ENCODE measurements at regions not wholly inside any gene's neighbourhood (a gene's known extent, or its start where the extent isn't known, plus 50 kb on each side); places are given as distances from the start of the nearest gene placed in this dataset.

DNA sequence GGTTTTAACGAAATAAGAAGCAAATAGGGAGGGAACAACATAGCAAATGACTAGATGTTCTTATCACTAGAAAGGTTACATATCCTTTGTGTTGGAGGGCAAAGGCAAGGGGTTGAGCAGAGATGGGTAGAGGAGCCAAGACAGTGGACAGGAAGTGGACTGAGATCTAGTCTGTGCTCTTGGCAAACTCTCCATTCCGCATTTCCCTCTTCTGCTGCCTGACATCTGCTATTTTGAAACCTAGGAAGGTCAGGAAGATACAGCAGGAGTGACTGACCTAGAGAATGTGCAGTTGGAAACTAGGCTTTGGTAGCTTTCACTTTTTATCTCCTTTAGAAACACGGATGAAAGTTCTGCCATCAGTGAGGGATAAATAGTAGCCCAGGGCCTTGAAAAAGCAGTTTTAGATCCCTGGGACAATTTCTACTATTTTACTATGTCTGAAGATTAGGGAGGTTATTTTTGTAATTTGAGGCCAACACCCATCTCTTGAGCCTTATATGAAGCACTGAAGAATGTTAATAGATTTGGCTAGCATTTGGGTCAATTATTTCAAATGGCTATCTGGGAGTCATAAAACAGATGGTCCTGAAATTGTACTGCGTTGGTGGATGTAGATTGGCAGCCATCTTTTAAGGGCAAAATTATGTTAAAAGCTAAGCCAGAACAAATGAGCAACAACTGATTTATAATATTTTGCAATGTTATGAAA, 410.3 kb downstream of the PCNX1 start:
- peaks cover 5% of the 10 kb centered on the region for H3K27me3 Mint-ChIP-seq
- H3K4me3 Mint-ChIP-seq, result no peak overlapping the region
- H3K4me1 Mint-ChIP-seq (ENCODE audit: unreplicated experiment), result peaks cover 6% of the 10 kb centered on the region
- TF ChIP-seq, protein P1, sequence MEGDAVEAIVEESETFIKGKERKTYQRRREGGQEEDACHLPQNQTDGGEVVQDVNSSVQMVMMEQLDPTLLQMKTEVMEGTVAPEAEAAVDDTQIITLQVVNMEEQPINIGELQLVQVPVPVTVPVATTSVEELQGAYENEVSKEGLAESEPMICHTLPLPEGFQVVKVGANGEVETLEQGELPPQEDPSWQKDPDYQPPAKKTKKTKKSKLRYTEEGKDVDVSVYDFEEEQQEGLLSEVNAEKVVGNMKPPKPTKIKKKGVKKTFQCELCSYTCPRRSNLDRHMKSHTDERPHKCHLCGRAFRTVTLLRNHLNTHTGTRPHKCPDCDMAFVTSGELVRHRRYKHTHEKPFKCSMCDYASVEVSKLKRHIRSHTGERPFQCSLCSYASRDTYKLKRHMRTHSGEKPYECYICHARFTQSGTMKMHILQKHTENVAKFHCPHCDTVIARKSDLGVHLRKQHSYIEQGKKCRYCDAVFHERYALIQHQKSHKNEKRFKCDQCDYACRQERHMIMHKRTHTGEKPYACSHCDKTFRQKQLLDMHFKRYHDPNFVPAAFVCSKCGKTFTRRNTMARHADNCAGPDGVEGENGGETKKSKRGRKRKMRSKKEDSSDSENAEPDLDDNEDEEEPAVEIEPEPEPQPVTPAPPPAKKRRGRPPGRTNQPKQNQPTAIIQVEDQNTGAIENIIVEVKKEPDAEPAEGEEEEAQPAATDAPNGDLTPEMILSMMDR (conservative IDR thresholded peaks at IDR 0.05), result no peak
- DNase-seq (ENCODE audit: extremely low spot score, unreplicated experiment), result no peak
- no peak overlapping the region for H3K27ac Mint-ChIP-seq
- H3K36me3 Mint-ChIP-seq, result no peaks in the 10 kb centered on the region
- peaks cover 6% of the 10 kb centered on the region for H3K9me3 Mint-ChIP-seq

DNA sequence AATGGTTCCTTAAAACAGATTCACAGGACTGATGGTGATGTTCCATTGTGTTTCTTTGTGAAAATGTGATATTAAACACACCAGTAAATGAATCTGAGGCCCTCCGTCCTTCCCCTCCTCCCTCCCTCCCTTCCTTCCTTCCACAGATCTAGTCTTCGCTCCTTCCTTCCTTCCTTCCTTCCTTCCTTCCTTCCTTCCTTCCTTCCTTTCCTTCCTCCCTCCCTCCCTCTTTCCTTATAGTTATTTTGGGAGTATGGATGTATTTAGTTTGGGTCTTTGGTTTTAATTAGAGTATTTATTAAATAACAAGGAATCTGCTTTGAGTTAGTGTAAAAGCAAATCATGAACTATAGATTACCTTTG, 410.8 kb downstream of the PCNX1 start:
- no peak overlapping the region for H3K27ac Mint-ChIP-seq
- no peak for DNase-seq (ENCODE audit: extremely low spot score, unreplicated experiment)
- TF ChIP-seq, protein P1 (conservative IDR thresholded peaks at IDR 0.05), result no peak
- H3K4me3 Mint-ChIP-seq, result no peak overlapping the region
- peaks cover 12% of the 10 kb centered on the region for H3K4me1 Mint-ChIP-seq (ENCODE audit: unreplicated experiment)
- H3K36me3 Mint-ChIP-seq, result no peaks in the 10 kb centered on the region
- peaks cover 4% of the 10 kb centered on the region for H3K9me3 Mint-ChIP-seq
- H3K27me3 Mint-ChIP-seq, result peaks cover 5% of the 10 kb centered on the region

DNA sequence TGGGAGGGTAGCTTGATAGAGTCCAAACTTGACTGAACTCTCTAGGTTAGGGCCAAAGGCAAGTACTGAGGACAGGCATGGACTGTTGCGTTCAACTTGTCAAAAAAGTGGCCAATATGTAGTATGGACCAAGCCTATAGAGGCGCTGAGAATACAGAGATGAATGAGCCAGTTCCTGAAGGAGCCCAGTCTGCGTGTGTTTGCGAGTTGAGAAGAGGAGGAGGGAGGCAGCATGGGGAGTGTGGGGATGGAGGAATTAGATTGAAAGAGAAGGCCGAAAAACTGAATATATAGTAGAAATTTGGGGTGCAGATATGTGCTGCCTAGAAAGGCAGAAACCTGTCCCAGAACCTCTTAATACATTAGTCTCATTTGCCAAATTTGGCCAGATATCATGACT, 412.4 kb downstream of the PCNX1 start:
- peak overlapping the region; percentile 67 for H3K27ac Mint-ChIP-seq
- DNase-seq (ENCODE audit: extremely low spot score, unreplicated experiment), result no peak
- TF ChIP-seq, protein P1 (conservative IDR thresholded peaks at IDR 0.05), result peak; percentile 42

DNA sequence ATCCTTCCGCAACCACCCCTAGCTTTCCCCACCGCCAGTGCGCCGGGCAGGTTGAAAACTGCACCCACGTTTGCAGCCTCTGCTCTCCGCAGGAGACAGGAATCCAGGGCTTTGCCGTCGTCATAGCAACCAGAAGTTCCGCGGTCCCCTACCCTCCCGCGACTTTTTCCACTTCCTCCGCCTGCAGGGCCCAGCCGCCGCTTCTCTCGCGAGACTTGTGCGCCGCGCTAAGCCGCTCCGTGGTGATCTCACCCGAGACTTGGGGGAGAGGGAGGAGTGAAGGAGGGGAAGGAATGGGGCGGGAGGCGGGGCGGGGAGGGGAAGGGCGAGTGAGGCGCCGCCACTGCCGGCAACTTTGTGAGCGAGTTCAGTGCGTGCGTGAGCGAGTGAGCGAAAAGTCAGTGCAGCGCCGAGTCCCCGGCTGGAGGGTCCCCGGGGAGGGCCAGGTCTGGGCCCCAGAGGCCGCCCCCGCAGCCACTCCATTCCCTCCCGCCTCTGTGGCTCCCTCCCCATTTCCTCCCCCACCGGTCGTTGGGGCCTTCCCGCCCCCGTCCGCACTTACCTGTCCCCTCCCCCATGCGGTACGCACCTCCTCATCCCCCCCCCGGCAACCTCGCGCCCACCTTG, 413.0 kb downstream of the PCNX1 start, which contains the start of gene SIPA1L1:
Gene SIPA1L1, plus strand, starts transcription at position 370 of the 627 bp plus-strand sequence.
- Mint-ChIP-seq H3K27me3 (peaks cover 2% of the 10 kb centered on the region), H3K4me1 (ENCODE audit: unreplicated experiment) (peaks cover 28% of the 10 kb centered on the region), H3K4me3 (peak within 1 kb of the TSS; percentile 95), H3K9me3 (no peaks in the 10 kb centered on the region), H3K27ac (peak within 1 kb of the TSS; percentile 92), H3K36me3 (no peaks in the 10 kb centered on the region)
- TF ChIP-seq, protein P1 (conservative IDR thresholded peaks at IDR 0.05), result no peak
- peak; percentile 98 for DNase-seq (ENCODE audit: extremely low spot score, unreplicated experiment)

More for the DNA sequence above, 412.4 kb downstream of the PCNX1 start:
- Mint-ChIP-seq H3K9me3 (no peaks in the 10 kb centered on the region), H3K27me3 (peaks cover 5% of the 10 kb centered on the region), H3K4me3 (peak overlapping the region; percentile 95), H3K36me3 (no peaks in the 10 kb centered on the region), H3K4me1 (ENCODE audit: unreplicated experiment) (peaks cover 23% of the 10 kb centered on the region)

DNA sequence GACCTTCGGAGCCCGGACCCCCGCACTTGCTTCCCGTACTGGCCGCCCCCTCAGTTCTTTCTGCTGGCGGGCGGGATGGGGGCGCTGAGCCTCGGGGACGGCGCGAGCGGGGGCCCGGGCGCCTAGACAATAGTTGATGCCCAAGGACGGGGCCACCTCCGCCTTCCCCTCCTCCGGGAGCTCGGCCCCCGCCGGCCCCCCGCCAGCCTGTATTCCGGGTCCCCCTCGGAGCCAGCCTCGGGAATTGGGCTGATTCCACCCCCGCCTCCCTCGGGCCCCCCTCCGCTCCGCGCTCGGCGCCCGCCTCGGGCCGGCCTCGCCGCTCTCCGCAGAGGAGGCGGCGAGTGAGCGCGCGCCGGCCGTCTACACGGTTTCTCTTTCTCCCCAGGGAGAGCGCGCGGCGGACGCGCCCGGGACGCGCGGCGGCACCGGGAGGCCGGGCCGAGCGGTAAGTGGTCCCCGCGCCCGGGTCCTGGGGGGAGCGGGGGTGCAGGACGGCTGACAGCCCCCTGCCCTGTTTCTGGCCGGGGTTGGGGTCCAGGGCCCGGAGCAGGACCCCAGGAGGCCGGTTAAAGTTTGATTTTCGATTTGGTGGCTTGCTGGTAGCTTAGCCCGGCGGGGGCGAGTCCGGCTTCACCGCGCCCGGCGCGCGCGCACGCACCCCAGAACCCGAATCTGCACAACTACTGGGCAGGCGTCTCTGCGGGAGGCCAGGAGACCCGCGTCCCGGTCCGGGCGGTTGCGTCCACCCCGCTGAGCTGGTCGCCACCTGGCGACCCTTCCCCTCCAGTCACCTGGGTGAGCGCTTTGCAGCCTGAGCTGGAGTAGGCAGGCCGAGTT, 413.7 kb downstream of the PCNX1 start:
- H3K9me3 Mint-ChIP-seq, result no peaks in the 10 kb centered on the region
- H3K4me1 Mint-ChIP-seq (ENCODE audit: unreplicated experiment), result peaks cover 35% of the 10 kb centered on the region
- DNase-seq (ENCODE audit: extremely low spot score, unreplicated experiment), result peak; percentile 76
- H3K27ac Mint-ChIP-seq, result peak overlapping the region; percentile 92
- no peaks in the 10 kb centered on the region for H3K27me3 Mint-ChIP-seq
- no peaks in the 10 kb centered on the region for H3K36me3 Mint-ChIP-seq
- H3K4me3 Mint-ChIP-seq, result peak overlapping the region; percentile 95
- TF ChIP-seq, protein P1 (conservative IDR thresholded peaks at IDR 0.05), result peak; percentile 29

Measured in type B pancreatic cell (in vitro differentiated cells).